Testis (tissue), 2 donors: ENCODE measurements at regions not wholly inside any gene's neighbourhood (a gene's known extent, or its start where the extent isn't known, plus 50 kb on each side); places are given as distances from the start of the nearest gene placed in this dataset.

Experiments
- CTCF ChIP-seq, 3 experiments: fragments of 450-650 bp in 2 of 3; fragments of 200-600 bp in 1 of 3; sonication (generic) in 1 of 3; IDR thresholded peaks; one replicate each; pipeline ENCODE4 v1.5.1; 2016 to 2019; ENCODE audit warnings: antibody characterized with exemption in 3 of 3, mild to moderate bottlenecking in 2 of 3, moderate library complexity in 1 of 3
- POLR2A ChIP-seq: fragments of 450-650 bp; IDR thresholded peaks from one replicate; pipeline ENCODE4 v1.6.1; 2017; ENCODE audit warnings: antibody characterized with exemption, mild to moderate bottlenecking, moderate library complexity

GRCh38 chr14:25658988-25659387 is 609.0 kb upstream of the STXBP6 start:
- TF ChIP-seq CTCF (IDR thresholded peaks at IDR 0.05) = no peak
- no peak for TF ChIP-seq POLR2A
